ENCODE measurements at regions not wholly inside any gene's neighbourhood (a gene's known extent, or its start where the extent isn't known, plus 50 kb on each side); places are given as distances from the start of the nearest gene placed in this dataset.

DNA sequence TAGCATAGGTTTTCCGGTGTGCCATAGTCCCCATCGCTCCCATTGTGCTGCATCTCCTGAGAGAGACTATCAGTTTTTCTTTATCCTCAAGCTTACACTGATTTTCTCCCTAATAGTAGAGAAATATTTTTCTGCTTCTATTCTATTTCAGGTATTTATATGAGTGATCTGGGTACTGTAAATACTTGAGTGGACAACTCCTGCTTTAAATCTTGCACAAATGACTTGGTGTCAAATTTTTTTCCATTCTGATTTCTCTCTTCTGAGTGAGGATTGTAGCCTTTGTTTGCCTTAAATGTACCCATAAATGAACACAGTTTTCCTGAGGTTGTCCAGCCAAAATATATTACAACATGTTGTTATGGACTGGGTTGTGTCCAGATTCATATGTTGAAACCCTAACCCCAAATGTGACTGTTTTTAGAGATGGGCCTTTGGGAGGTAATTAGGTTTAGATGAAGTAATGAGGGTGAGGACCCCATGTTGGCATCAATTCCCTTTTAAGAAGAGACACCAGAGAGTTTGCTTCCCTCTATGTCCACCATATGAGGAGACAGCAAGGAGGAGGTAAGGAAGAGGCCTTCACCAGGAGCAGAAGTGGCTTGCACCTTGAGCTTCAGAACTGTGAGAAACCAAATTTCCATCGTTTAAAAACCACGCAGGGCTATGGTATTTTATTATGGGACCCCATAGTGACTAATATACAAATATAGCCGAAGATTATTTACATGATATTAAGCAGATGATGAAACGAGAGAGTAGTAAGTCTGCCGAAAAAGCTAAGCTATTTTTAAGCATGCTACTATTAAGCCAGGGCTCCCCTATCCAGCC, 336.4 kb upstream of the MPDZ start:
- TF ChIP-seq MYC (IDR thresholded peaks at IDR 0.05; ENCODE audit: low read depth, low read length) (no peak), EZH2 (IDR thresholded peaks at IDR 0.05; ENCODE audit: borderline replicate concordance, low read depth, low read length, severe bottlenecking) (no peak), POLR2A (IDR thresholded peaks at IDR 0.05; ENCODE audit: low read depth, low read length) (no peak)
- TF ChIP-seq, protein P1, sequence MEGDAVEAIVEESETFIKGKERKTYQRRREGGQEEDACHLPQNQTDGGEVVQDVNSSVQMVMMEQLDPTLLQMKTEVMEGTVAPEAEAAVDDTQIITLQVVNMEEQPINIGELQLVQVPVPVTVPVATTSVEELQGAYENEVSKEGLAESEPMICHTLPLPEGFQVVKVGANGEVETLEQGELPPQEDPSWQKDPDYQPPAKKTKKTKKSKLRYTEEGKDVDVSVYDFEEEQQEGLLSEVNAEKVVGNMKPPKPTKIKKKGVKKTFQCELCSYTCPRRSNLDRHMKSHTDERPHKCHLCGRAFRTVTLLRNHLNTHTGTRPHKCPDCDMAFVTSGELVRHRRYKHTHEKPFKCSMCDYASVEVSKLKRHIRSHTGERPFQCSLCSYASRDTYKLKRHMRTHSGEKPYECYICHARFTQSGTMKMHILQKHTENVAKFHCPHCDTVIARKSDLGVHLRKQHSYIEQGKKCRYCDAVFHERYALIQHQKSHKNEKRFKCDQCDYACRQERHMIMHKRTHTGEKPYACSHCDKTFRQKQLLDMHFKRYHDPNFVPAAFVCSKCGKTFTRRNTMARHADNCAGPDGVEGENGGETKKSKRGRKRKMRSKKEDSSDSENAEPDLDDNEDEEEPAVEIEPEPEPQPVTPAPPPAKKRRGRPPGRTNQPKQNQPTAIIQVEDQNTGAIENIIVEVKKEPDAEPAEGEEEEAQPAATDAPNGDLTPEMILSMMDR (IDR thresholded peaks at IDR 0.05; ENCODE audit: extremely low read depth in 1 of 2, insufficient read depth in 1 of 2, low read depth in 1 of 2, low read length in 2 of 2) = no peak

Data from endothelial cell of umbilical vein (primary cell).